ENCODE measurements at regions not wholly inside any gene's neighbourhood (a gene's known extent, or its start where the extent isn't known, plus 50 kb on each side); places are given as distances from the start of the nearest gene placed in this dataset.

- TF ChIP-seq RBM25 (IDR thresholded peaks at IDR 0.05; ENCODE audit: low read depth, low read length, severe bottlenecking) (peak; percentile 80), TAL1 (IDR thresholded peaks at IDR 0.05) (no peak), ZNF764 (CRISPR knock-in tag; IDR thresholded peaks at IDR 0.05; ENCODE audit: low read depth) (no peak)
These were observed 580.5 kb downstream of the SOX6 start (continued) for GRCh38 chr11:15775797-15776196.

GRCh38 chr11:15776366-15776765 lies 580.0 kb downstream of the SOX6 start:
- in situ Hi-C loops (cut with MboI): no loop called here

More at GRCh38 chr11:15776366-15776765, 580.0 kb downstream of the SOX6 start:
- H2AFZ ChIP-seq (ENCODE audit: low read depth, low read length): no peak overlapping the region
- no peak overlapping the region for H3K4me2 ChIP-seq (ENCODE audit: insufficient read depth, low read length)
- no peaks in the 10 kb centered on the region for H3K79me2 ChIP-seq (ENCODE audit: control insufficient read depth, insufficient read depth, low read length)
- DNase-seq (ENCODE audit: extremely low read depth in 1 of 4, low spot score in 3 of 4): no peak
- peaks cover 0 to 14% of the 10 kb centered on the region in 2 experiments; a peak in 1 of 5 replicates for H3K27me3 ChIP-seq (ENCODE audit: control insufficient read depth in 2 of 2, insufficient read depth in 2 of 2, low read length in 2 of 2)
- H4K20me1 ChIP-seq (replicated peaks; ENCODE audit: control insufficient read depth, insufficient read depth, low read length): no peaks in the 10 kb centered on the region
- ChIA-PET CTCF (ENCODE audit: low intra/inter-chr PET ratio) (no interaction called here), POLR2A (no interaction called here)
- 0% methylated on average over 1 of the region's 1 CpG for WGBS (ENCODE audit: insufficient coverage, low coverage, missing lambda C conversion rate)
- no peak overlapping the region for H3K4me3 ChIP-seq
- no peak overlapping the region for H3K27ac ChIP-seq (ENCODE audit: extremely low read depth, low read depth, low read length)
- no peaks in the 10 kb centered on the region for H3K9me1 ChIP-seq (ENCODE audit: control insufficient read depth, insufficient read depth, low read length)
- intact Hi-C loops (cut with micrococcal nuclease): no loop called here
- H3K9ac ChIP-seq (ENCODE audit: insufficient read depth in 1 of 2, low read depth in 2 of 2, low read length in 2 of 2): no peak overlapping the region
- FAIRE-seq: no peak
- no TSS peak for BruUV-seq (replicated peaks)
- H3K36me3 ChIP-seq (ENCODE audit: control insufficient read depth, insufficient read depth, low read length): no peaks in the 10 kb centered on the region
- TF ChIP-seq E2F5 (CRISPR knock-in tag; IDR thresholded peaks at IDR 0.05): no peak
- no peak for TF ChIP-seq FOXA3 (CRISPR knock-in tag; conservative IDR thresholded peaks at IDR 0.05 in 1 of 2, IDR thresholded peaks at IDR 0.05 in 1 of 2)
- no peak for TF ChIP-seq HMG20A (CRISPR knock-in tag; conservative IDR thresholded peaks at IDR 0.05)
- TF ChIP-seq HDAC8 (tag; IDR thresholded peaks at IDR 0.05): no peak
- no peak for TF ChIP-seq PHTF2 (CRISPR knock-in tag; IDR thresholded peaks at IDR 0.05)
- TF ChIP-seq ZFX (CRISPR knock-in tag; IDR thresholded peaks at IDR 0.05): no peak
- TF ChIP-seq ZNF280A (IDR thresholded peaks at IDR 0.05; ENCODE audit: low read depth, partially characterized antibody): no peak
- TF ChIP-seq CAMTA2 (CRISPR knock-in tag; conservative IDR thresholded peaks at IDR 0.05): no peak
- no peak for TF ChIP-seq GTF2F1 (IDR thresholded peaks at IDR 0.05; ENCODE audit: low read depth, low read length)
- no peak for TF ChIP-seq VEZF1 (CRISPR knock-in tag; IDR thresholded peaks at IDR 0.05)
- no peaks in the 10 kb centered on the region for H3K4me1 ChIP-seq (replicated peaks in 1 of 2; ENCODE audit: control insufficient read depth in 2 of 2, insufficient read depth in 2 of 2, low read length in 2 of 2)
- H3K9me3 ChIP-seq (replicated peaks; ENCODE audit: control insufficient read depth, insufficient read depth, low read depth, low read length): no peaks in the 10 kb centered on the region
- no peak for ATAC-seq
